Esophagus muscularis mucosa (tissue), 4 donors: ENCODE measurements at regions not wholly inside any gene's neighbourhood (a gene's known extent, or its start where the extent isn't known, plus 50 kb on each side); places are given as distances from the start of the nearest gene placed in this dataset.

ENCODE experiments used
- CTCF ChIP-seq, 3 experiments: fragments of 200-600 bp in 2 of 3; fragments of 450-650 bp in 1 of 3; sonication (generic) in 2 of 3; IDR thresholded peaks; one replicate each; pipeline ENCODE4 v1.5.1; 2017 to 2019; ENCODE audit warnings: antibody characterized with exemption in 3 of 3, mild to moderate bottlenecking in 2 of 3, moderate library complexity in 1 of 3
- EP300 ChIP-seq: sonication (generic); formaldehyde crosslinking; IDR thresholded peaks from one replicate; pipeline ENCODE4 v1.6.1; 2017; ENCODE audit warnings: antibody characterized with exemption
- POLR2A ChIP-seq: fragments of 450-650 bp; IDR thresholded peaks from one replicate; pipeline ENCODE4 v1.6.1; 2017; ENCODE audit warnings: antibody characterized with exemption, moderate library complexity, mild to moderate bottlenecking, low read depth
- POLR2AphosphoS5 ChIP-seq, 2 donors: sonication (generic); formaldehyde crosslinking; IDR thresholded peaks; one replicate each; pipeline ENCODE4 v1.6.1; 2017; ENCODE audit warnings: antibody characterized with exemption in 2 of 2

GRCh38 chr2:155111070-155111469 is 412.6 kb downstream of the KCNJ3 start:
- TF ChIP-seq CTCF (IDR thresholded peaks at IDR 0.05) (no peak), EP300 (no peak), POLR2AphosphoS5 (IDR thresholded peaks at IDR 0.05) (no peak), POLR2A (no peak)
